ACHN (cell line): ENCODE measurements at regions not wholly inside any gene's neighbourhood (a gene's known extent, or its start where the extent isn't known, plus 50 kb on each side); places are given as distances from the start of the nearest gene placed in this dataset.

Experiments
- DNase-seq: peaks from one replicate; pipeline ENCODE4 v3.0.0-alpha.2; 2015
- in situ Hi-C: cut with HindIII; loops from 2 replicates; pipeline ENCODE4 v1.10.0; 2017; ENCODE audit warnings: low sequenced_read_pairs, low pct_ligation_motif_present, low pct_unique_long_range_greater_than_20kb

- in situ Hi-C loops: no loop called here
- DNase-seq: no peak
Measured at GRCh38 chr11:122271745-122272144, 155.7 kb upstream of the BLID start.

DNA sequence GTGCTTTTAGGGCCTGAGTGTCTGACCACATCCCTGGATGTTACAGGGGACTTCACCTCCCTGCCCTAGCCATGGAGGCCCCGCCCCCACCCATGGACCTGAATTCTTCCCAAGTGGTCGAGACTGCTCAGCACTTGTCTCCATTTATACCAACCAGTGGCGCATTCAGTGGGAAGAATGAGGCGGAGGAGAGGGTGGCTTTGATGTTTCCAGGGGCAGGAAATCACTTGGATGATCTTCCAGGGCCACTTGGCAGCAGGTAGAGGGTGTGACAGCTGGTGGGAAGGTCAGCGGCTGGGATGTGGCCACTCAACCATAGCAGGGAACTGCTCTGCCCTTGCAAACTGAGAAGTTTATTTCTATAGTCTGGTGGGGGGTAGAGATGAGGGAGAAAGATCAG, 155.1 kb upstream of the BLID start:
- DNase-seq: no peak
- in situ Hi-C loops: no loop called here

DNA sequence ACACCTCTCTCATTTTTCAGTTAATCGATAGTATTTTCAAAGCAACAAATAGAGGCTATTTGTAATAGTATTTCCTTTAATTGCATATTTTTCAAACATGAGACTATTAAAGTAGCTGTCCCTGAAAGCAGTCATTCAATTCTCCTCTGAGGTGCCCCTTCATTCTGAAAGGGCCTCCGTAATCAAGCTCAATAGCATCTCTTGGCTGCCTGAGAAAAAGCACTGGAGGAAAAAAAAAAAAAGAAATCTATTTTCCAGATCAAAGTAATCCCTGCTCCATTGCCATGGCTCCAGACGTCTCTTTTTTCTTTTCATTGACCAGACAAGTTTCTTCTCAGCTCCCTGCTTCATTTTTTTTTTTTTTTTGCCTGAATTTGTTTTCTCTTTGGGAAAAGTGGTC, 154.5 kb upstream of the BLID start:
- in situ Hi-C loops: no loop called here
- DNase-seq: no peak

DNA sequence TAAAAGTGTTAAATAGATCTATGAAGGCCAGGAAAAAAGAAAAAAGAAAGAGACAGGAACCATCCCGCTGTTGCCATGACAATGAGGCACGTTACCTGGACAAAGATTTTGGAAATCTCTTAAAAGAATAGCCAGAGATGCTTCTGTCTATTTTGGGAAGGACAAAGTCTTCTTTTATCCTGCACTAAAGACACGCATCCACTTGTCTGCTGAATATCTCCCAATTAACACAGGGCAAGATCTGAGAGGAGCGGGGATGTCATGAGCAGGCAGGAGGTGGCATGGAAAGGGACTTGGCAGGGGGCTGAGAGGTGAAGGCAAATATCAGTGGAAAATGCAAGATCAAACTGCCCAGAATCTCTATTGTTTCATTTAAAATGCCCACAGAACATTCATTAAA, 153.8 kb upstream of the BLID start:
- in situ Hi-C loops: no loop called here
- no peak for DNase-seq

DNA sequence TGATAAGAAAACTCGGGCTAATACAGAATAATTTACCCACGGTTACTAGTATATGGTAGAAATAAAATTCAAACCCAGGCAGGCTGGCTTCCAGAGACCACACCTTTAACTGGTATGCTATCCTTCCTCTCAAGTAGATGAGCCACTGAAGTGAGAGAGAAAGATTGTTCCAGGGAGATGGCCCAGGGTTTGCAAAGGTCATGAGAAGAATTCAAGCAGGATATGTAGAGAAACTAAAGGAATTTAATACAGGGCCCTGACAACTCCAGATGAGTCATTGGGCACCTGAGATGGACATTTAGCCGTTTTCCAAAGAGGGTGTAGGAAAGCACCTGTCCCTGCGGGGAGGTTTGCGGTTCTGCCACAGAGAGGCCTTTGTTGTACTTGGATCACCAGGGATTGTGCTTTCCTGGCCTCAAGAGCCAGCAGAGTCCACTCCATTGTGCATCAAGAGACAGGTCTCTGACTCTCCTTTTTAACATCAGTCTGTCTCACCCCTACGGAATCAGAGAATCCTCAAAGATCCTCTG, 152.7 kb upstream of the BLID start:
- in situ Hi-C loops: no loop called here
- no peak for DNase-seq

GRCh38 chr11:122267602-122268001, 151.6 kb upstream of the BLID start:
- in situ Hi-C loops: no loop called here
- no peak for DNase-seq

DNA sequence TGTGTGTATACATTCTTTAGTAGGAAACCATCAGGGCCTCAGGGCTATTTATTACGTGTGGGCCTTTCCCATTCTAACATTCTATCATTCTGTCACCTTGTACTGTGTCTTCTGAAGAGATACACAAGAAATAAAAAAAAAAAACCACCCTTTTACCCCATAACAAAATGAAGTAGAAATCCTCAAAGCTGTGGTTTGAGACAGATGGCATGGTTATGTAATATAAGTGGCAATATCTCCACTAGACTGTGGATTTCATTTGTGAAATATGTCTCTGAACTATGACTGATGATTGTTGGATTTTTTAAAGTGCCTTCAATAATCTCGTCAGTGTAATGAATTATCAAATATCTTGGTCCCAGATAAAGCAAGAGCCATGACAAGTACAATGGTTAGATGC, 150.0 kb upstream of the BLID start:
- no peak for DNase-seq
- in situ Hi-C loops: no loop called here

DNA sequence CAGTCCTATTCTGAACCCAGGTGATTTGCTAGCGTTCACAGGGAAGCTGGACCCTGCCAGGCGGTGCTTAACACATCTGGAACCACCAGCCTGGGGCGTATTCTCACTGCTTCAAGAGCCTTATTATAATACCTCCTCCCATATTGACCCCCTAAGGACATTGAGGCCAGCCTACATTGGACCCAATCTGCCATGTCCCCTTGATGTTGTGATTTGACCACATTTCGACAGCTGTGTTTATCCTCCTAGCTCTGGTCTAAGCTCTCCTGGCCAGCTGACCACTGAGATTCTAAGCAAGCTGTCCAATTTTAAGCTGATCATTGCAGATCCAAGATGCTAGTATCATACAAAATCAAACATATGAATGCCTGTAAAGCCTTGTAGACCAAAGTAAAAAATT, 148.1 kb upstream of the BLID start:
- in situ Hi-C loops: no loop called here
- DNase-seq: no peak

DNA sequence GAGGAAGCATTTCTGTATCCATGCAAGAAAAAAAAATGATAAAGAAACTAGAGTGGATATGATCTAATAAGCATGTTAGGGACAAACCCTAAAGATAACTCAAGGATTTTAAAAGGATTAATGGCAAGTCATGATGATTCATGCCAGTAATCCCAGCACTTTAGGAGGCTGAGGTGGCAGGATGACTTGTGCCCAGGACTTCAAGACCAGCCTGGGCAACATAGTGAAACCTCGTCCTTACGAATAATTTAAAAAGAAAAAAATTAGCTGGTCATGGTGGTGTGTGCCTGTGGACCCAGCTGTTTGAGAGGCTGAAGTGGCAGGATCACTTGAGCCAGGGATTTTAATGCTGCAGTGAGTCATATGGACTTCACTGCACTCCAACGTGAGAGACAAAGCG, 145.5 kb upstream of the BLID start:
- DNase-seq: no peak
- in situ Hi-C loops: no loop called here

- in situ Hi-C loops: no loop called here
- no peak for DNase-seq
Measured at GRCh38 chr11:122259195-122259821, 143.3 kb upstream of the BLID start.

DNA sequence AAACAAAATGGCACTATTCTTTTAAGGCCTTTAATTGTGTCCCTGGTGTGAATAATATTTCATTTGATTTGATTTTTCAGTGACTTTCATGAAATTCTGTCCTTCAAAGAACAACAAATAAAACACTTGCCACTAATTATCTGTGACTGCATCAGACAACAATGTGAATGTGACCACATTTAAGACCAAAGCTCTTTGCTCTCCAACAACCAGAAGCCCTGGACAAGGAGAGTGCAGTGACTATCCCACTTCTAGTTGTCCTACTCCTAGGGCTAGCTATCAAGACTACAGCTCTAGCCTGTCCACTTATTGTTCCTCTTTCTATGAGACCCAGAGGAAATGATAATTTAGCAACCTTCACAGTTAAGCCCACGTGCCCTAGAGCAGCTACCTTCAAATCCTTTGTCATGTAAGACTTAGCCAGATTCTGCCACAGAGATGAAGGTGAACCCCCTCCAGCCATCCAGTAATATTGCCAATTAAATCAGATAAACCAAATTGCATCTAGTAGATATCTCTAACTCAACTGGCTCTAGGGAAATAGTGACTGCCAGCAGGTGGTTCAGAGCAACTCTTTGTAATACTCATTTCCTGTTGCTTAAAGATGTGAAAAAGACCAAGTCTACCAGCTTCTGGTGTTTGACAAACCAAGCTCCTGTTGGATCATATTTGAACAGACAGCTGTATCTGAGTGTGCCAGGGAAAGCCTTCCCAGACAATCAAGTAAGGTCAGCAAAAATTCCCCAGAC, 142.6 kb upstream of the BLID start:
- no peak for DNase-seq
- in situ Hi-C loops: no loop called here

DNA sequence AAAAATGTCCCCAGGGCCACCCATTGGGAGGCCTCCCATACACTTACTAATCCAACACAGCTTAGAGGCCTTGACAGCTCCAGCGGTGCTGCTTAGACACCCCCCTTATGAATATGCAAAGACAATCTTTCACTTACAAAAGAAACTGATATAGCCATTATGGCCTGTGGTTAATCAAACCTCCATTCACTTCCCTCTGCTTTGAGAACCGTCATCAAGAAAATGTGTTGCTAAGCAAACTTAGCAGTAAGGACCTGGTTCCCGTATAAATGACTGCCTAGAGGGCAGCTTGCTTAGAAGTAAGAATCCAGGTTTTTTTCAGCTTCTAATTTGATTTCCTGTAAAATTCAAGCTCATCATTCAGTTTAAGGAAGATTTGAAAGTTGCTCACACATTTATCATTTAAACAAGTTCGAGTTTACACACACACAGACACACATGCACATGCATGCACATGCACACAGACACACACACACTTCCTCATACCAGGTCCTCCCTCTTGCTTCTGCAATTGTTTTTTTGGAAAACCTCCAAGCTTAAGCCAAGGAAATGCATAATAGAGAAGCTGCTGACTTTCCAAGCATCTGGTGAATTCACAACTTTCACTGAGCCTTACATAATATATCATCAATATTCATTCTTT, 137.7 kb upstream of the BLID start:
- in situ Hi-C loops: no loop called here
- no peak for DNase-seq

DNA sequence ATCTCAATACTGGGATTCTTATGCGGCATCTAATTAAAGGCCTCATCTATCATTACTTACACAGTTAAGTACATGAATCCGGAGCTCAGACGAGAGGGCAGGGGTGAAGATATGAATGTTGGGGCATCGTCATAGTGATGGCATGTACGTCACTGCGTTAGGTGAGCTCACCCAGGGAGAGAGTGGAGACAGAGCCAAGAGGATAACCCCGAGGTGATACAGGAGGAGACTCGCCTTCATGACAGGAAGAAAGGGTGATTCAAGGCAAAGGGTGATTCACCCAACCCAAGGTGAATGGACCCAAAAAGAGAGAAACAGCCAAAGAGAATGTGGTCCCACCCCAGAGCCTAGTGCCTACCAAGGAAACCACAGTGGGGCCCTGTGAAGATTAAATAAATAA, 132.9 kb upstream of the BLID start:
- in situ Hi-C loops: no loop called here
- DNase-seq: no peak

DNA sequence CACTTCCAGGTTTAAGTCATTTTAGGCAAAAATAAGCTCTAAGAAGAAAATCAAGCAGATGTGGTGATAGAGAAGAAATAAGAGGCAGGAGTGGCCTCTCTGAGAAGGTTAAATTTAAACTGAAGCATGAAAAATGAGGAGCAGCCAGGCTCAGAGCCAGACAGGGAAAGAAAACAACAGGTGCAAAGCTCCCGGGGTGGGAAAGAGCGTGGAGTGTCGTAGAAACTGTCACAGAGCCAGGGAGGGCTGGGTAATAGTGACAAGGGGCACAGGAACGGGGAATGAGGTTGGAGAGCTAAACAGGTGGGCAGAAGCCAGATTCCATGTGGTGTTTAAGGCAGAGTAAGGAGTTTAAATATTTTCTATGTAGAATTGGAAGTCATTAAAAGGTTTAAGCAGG, 132.1 kb upstream of the BLID start:
- in situ Hi-C loops: no loop called here
- DNase-seq: no peak

DNA sequence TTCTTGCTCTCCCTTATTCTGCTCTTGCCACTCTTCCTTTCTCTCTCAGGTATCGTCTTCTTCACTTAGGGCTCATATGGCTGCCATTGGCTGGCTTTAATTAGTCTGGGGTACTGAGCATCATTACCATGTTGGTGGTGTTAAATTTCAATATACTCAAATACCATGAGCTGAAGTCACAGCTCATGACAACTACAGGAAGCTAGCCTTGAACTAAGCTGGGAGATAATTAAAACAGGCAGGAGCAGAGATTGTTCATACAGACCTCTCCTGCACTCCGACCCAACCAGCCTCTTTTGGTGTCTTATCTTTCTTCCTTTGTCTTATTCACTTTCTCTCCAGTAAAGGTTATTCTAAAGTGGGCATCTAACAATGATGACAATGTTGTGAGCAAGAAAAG, 130.9 kb upstream of the BLID start:
- no peak for DNase-seq
- in situ Hi-C loops: no loop called here

GRCh38 chr11:122242731-122243130, 126.7 kb upstream of the BLID start:
- in situ Hi-C loops: no loop called here
- DNase-seq: no peak

- in situ Hi-C loops: no loop called here
- DNase-seq: no peak
Measured at GRCh38 chr11:122241566-122241965, 125.6 kb upstream of the BLID start.

- in situ Hi-C loops: no loop called here
- no peak for DNase-seq
Measured at GRCh38 chr11:122240638-122241037, 124.6 kb upstream of the BLID start.

GRCh38 chr11:122235615-122236014, 119.6 kb upstream of the BLID start:
- no peak for DNase-seq
- in situ Hi-C loops: no loop called here

DNA sequence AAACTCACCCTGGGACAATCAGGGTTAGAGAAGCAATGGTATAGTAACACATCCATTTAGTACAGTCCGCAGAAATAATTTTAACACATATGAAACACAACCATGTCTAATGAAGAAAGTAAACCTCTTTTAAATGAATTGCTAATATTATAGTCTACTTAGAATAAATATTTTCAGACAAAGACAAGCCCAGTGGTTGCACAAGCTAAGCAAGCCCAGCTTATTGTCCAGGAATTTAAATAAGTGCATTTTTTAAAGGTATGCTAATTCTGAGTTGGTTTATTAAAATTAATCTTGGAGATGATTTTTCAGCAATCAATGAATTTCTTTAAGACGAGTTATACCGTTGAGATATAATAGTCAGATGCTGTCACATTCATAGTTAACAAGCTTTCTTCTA, 118.8 kb upstream of the BLID start:
- no peak for DNase-seq
- in situ Hi-C loops: no loop called here
